Neural cell (in vitro differentiated cells): ENCODE measurements at regions not wholly inside any gene's neighbourhood (a gene's known extent, or its start where the extent isn't known, plus 50 kb on each side); places are given as distances from the start of the nearest gene placed in this dataset.

Source experiments
- H2AFZ ChIP-seq: fragments of 200-600, 300-800 bp; sonication (generic), shearing (Covaris generic); 2 replicates; pipeline ENCODE4 v1.6.0; 2014; ENCODE audit warnings: low read depth, mild to moderate bottlenecking, antibody characterized with exemption, low read length, moderate library complexity
- H3F3A ChIP-seq: fragments of 200-600 bp; shearing (Covaris generic); 2 replicates; pipeline ENCODE4 v1.6.1; 2016; ENCODE audit warnings: mild to moderate bottlenecking, moderate library complexity, mixed read lengths, antibody characterized with exemption, low read length; ENCODE audit not compliant: insufficient read depth, poor library complexity, severe bottlenecking
- H3K27ac ChIP-seq: fragments of 200-600, 300-800 bp; sonication (generic), shearing (Covaris generic); 2 replicates; pipeline ENCODE4 v1.5.1; 2014; ENCODE audit warnings: mild to moderate bottlenecking, low read length, moderate library complexity
- H3K27me3 ChIP-seq: fragments of 300-800, 200-600 bp; sonication (generic), shearing (Covaris generic); 2 replicates; pipeline ENCODE4 v1.6.0; 2014; ENCODE audit warnings: mild to moderate bottlenecking, low read depth, low read length, moderate library complexity; ENCODE audit not compliant: insufficient read depth
- H3K36me3 ChIP-seq: fragments of 300-800, 200-600 bp; sonication (generic), shearing (Covaris generic); 2 replicates; pipeline ENCODE4 v1.5.1; 2014; ENCODE audit warnings: mild to moderate bottlenecking, antibody characterized with exemption, low read length, moderate library complexity; ENCODE audit not compliant: insufficient read depth
- H3K4me2 ChIP-seq: fragments of 300-800, 200-600 bp; sonication (generic), shearing (Covaris generic); 2 replicates; pipeline ENCODE4 v1.6.0; 2014; ENCODE audit warnings: mild to moderate bottlenecking, low read length
- H3K4me3 ChIP-seq: fragments of 300-800, 200-600 bp; sonication (generic), shearing (Covaris generic); 2 replicates; pipeline ENCODE4 v1.5.1; 2014; ENCODE audit warnings: mild to moderate bottlenecking, low read length, moderate library complexity
- H3K79me2 ChIP-seq: fragments of 200-600 bp; shearing (Covaris generic); replicated peaks from 2 replicates; pipeline ENCODE4 v1.6.0; 2014; ENCODE audit warnings: mild to moderate bottlenecking, low read length, moderate library complexity; ENCODE audit not compliant: insufficient read depth
- H3K9ac ChIP-seq: fragments of 300-800, 200-600 bp; sonication (generic), shearing (Covaris generic); 2 replicates; pipeline ENCODE4 v1.6.1; 2016; ENCODE audit warnings: mild to moderate bottlenecking, low read length, mixed read lengths
- H3K9me2 ChIP-seq: fragments of 200-600 bp; shearing (Covaris generic); 2 replicates; pipeline ENCODE4 v1.6.1; 2016; ENCODE audit warnings: mild to moderate bottlenecking, low read length, mixed read lengths; ENCODE audit not compliant: insufficient read depth
- H3K9me3 ChIP-seq: fragments of 200-600, 300-800 bp; sonication (generic), shearing (Covaris generic); 2 replicates; pipeline ENCODE4 v1.6.1; 2016; ENCODE audit warnings: mild to moderate bottlenecking, mixed run types, low read length, moderate library complexity, mixed read lengths
- H4K20me1 ChIP-seq: fragments of 200-600 bp; shearing (Covaris generic); 2 replicates; pipeline ENCODE4 v1.6.1; 2016; ENCODE audit warnings: mild to moderate bottlenecking, mixed run types; ENCODE audit not compliant: insufficient read depth
- CTCF ChIP-seq: fragments of 450-650 bp; IDR thresholded peaks from 2 replicates; pipeline ENCODE4 v1.5.1; 2014; ENCODE audit warnings: antibody characterized with exemption, mild to moderate bottlenecking, moderate library complexity; ENCODE audit not compliant: poor library complexity, severe bottlenecking
- EP300 ChIP-seq: fragments of 450-650 bp; conservative IDR thresholded peaks from 2 replicates; pipeline ENCODE4 v1.6.1; 2014; ENCODE audit warnings: antibody characterized with exemption, mild to moderate bottlenecking, moderate library complexity; ENCODE audit not compliant: poor library complexity, severe bottlenecking
- EZH2 ChIP-seq: fragments of 200-600, 300-800 bp; shearing (Covaris generic), sonication (generic); IDR thresholded peaks from 2 replicates; pipeline ENCODE4 v1.6.1; 2014; ENCODE audit warnings: antibody characterized with exemption, low read length, borderline replicate concordance, mild to moderate bottlenecking; ENCODE audit not compliant: insufficient read depth, poor library complexity, severe bottlenecking
- MXI1 ChIP-seq: fragments of 450-650 bp; conservative IDR thresholded peaks from 2 replicates; pipeline ENCODE4 v1.6.1; 2014; ENCODE audit warnings: antibody characterized with exemption, mild to moderate bottlenecking; ENCODE audit not compliant: poor library complexity, severe bottlenecking
- POLR2AphosphoS5 ChIP-seq: IDR thresholded peaks from 2 replicates; pipeline ENCODE4 v1.6.1; 2012
- RAD21 ChIP-seq: fragments of 450-650 bp; conservative IDR thresholded peaks from 2 replicates; pipeline ENCODE4 v1.6.1; 2014; ENCODE audit warnings: antibody characterized with exemption, mild to moderate bottlenecking, moderate library complexity
- REST ChIP-seq: IDR thresholded peaks from 2 replicates; pipeline ENCODE4 v1.6.1; 2012; ENCODE audit warnings: borderline replicate concordance
- SMC3 ChIP-seq: fragments of 450-650 bp; conservative IDR thresholded peaks from 2 replicates; pipeline ENCODE4 v1.6.1; 2014; ENCODE audit warnings: antibody characterized with exemption, mild to moderate bottlenecking, moderate library complexity; ENCODE audit not compliant: poor library complexity
- TAF1 ChIP-seq: IDR thresholded peaks from 2 replicates; pipeline ENCODE4 v1.6.1; 2012; ENCODE audit warnings: low read depth

- H3K9ac ChIP-seq, result no peak overlapping the region
- no peaks in the 10 kb centered on the region for H4K20me1 ChIP-seq
- no peaks in the 10 kb centered on the region for H3K9me2 ChIP-seq
- no peaks in the 10 kb centered on the region for H3K36me3 ChIP-seq
- TF ChIP-seq POLR2AphosphoS5 (no peak), TAF1 (no peak), EZH2 (no peak), RAD21 (no peak)
- H3F3A ChIP-seq, result no peaks in the 10 kb centered on the region
- no peaks in the 10 kb centered on the region for H3K27me3 ChIP-seq
- no peak overlapping the region for H3K4me2 ChIP-seq
- no peaks in the 10 kb centered on the region for H3K9me3 ChIP-seq
- no peaks in the 10 kb centered on the region for H3K79me2 ChIP-seq
- no peak overlapping the region for H3K4me3 ChIP-seq
- H3K27ac ChIP-seq, result no peak overlapping the region
- H2AFZ ChIP-seq, result no peak overlapping the region
Measured at GRCh38 chr15:53129121-53129904, 339.2 kb upstream of the ONECUT1 start.

- H2AFZ ChIP-seq, result no peak overlapping the region
- no peaks in the 10 kb centered on the region for H3F3A ChIP-seq
- H3K27ac ChIP-seq, result no peak overlapping the region
- no peak overlapping the region for H3K9ac ChIP-seq
- H3K36me3 ChIP-seq, result no peaks in the 10 kb centered on the region
- no peaks in the 10 kb centered on the region for H3K27me3 ChIP-seq
- no peaks in the 10 kb centered on the region for H4K20me1 ChIP-seq
- H3K9me2 ChIP-seq, result no peaks in the 10 kb centered on the region
- H3K9me3 ChIP-seq, result no peaks in the 10 kb centered on the region
- no peak overlapping the region for H3K4me3 ChIP-seq
- TF ChIP-seq TAF1 (no peak), EZH2 (no peak), POLR2AphosphoS5 (no peak), CTCF (no peak), MXI1 (no peak), REST (no peak), RAD21 (no peak), EP300 (no peak)
- H3K4me2 ChIP-seq, result no peak overlapping the region
- H3K79me2 ChIP-seq, result no peaks in the 10 kb centered on the region
Measured at GRCh38 chr15:53128652-53129051, 338.5 kb upstream of the ONECUT1 start.

GRCh38 chr15:53126144-53126543 lies 336.0 kb upstream of the ONECUT1 start:
- Histone ChIP-seq H3F3A (no peaks in the 10 kb centered on the region), H2AFZ (no peak overlapping the region), H4K20me1 (no peaks in the 10 kb centered on the region), H3K36me3 (no peaks in the 10 kb centered on the region), H3K4me3 (no peak overlapping the region), H3K27me3 (no peaks in the 10 kb centered on the region), H3K9me3 (no peaks in the 10 kb centered on the region), H3K4me2 (no peak overlapping the region), H3K79me2 (no peaks in the 10 kb centered on the region), H3K27ac (no peak overlapping the region), H3K9me2 (no peaks in the 10 kb centered on the region), H3K9ac (no peak overlapping the region)
- no peak for TF ChIP-seq RAD21
- TF ChIP-seq TAF1, result no peak
- TF ChIP-seq CTCF, result no peak
- no peak for TF ChIP-seq EZH2
- no peak for TF ChIP-seq MXI1
- no peak for TF ChIP-seq EP300
- no peak for TF ChIP-seq SMC3
- no peak for TF ChIP-seq POLR2AphosphoS5
- TF ChIP-seq REST, result no peak
